ENCODE measurements at regions not wholly inside any gene's neighbourhood (a gene's known extent, or its start where the extent isn't known, plus 50 kb on each side); places are given as distances from the start of the nearest gene placed in this dataset.

DNA sequence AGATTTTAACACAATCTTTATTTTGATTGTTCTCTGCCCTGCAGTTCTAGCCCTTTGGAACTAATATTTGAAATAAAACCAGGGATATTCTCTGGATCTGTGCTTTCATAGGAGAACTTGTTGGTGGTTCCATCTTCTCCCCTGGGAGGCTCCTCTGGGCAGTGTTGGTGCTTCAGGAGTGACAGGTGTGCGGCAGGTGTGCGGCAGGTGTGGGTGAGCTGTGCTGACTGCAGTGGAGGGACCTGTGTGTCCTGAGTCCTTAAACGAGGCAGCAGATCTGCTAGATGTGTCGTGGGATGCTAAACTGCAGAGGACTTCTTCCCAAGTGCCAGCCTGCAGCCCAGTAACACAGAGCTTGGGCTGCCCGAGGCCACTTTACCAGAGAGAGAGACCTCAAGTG, 98.4 kb downstream of the LYZL1 start:
- TF ChIP-seq, protein P1, sequence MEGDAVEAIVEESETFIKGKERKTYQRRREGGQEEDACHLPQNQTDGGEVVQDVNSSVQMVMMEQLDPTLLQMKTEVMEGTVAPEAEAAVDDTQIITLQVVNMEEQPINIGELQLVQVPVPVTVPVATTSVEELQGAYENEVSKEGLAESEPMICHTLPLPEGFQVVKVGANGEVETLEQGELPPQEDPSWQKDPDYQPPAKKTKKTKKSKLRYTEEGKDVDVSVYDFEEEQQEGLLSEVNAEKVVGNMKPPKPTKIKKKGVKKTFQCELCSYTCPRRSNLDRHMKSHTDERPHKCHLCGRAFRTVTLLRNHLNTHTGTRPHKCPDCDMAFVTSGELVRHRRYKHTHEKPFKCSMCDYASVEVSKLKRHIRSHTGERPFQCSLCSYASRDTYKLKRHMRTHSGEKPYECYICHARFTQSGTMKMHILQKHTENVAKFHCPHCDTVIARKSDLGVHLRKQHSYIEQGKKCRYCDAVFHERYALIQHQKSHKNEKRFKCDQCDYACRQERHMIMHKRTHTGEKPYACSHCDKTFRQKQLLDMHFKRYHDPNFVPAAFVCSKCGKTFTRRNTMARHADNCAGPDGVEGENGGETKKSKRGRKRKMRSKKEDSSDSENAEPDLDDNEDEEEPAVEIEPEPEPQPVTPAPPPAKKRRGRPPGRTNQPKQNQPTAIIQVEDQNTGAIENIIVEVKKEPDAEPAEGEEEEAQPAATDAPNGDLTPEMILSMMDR (IDR thresholded peaks at IDR 0.05): no peak
- no peak for TF ChIP-seq POLR2AphosphoS5 (IDR thresholded peaks at IDR 0.05; ENCODE audit: low read depth, low read length)

Measured in Panc1 (cell line).